T-helper 2 cell treated with Interferon-gamma antibody and Interleukin-4, amounts not matched to agents 5 μg/mL and 100 μg/mL, for 36 hours (primary cell): ENCODE measurements at regions not wholly inside any gene's neighbourhood (a gene's known extent, or its start where the extent isn't known, plus 50 kb on each side); places are given as distances from the start of the nearest gene placed in this dataset.
"Not testable (repeated sequence)": the region's sequence is repeated elsewhere in the genome, so short reads cannot be mapped to it uniquely, and the experiment has no call there.

ENCODE experiments used
- DNase-seq: peaks from one replicate; pipeline ENCODE4 v3.0.0; 2021; ENCODE audit warnings: low spot score
- H3K27ac Mint-ChIP-seq: one replicate; pipeline ENCODE4 v1.8.0; 2021; ENCODE audit warnings: mild to moderate bottlenecking, mixed read lengths
- H3K27me3 Mint-ChIP-seq: one replicate; pipeline ENCODE4 v1.8.0; 2021; ENCODE audit warnings: low read depth, mixed read lengths
- H3K36me3 Mint-ChIP-seq: one replicate; pipeline ENCODE4 v1.8.0; 2021; ENCODE audit warnings: low read depth, mixed read lengths
- H3K4me1 Mint-ChIP-seq: one replicate; pipeline ENCODE4 v1.8.0; 2021; ENCODE audit warnings: low read depth, mixed read lengths
- H3K4me3 Mint-ChIP-seq: one replicate; pipeline ENCODE4 v1.8.0; 2022; ENCODE audit warnings: mild to moderate bottlenecking, moderate library complexity, mixed read lengths
- H3K9me3 Mint-ChIP-seq: one replicate; pipeline ENCODE4 v1.8.0; 2021; ENCODE audit warnings: mixed read lengths

- Mint-ChIP-seq H3K27me3 (no peaks in the 10 kb centered on the region), H3K9me3 (no peaks in the 10 kb centered on the region)
Measured at GRCh38 chr14:105986894-105987284, 460.5 kb downstream of the TMEM121 start.

GRCh38 chr14:105987563-105987962 is 461.2 kb downstream of the TMEM121 start:
- Mint-ChIP-seq H3K9me3 (no peaks in the 10 kb centered on the region), H3K27ac (peak overlapping the region; percentile 67), H3K27me3 (no peaks in the 10 kb centered on the region), H3K4me3 (peak overlapping the region; percentile 35), H3K36me3 (no peaks in the 10 kb centered on the region), H3K4me1 (peaks cover 36% of the 10 kb centered on the region)
- no peak for DNase-seq

More at GRCh38 chr14:105986894-105987284, 460.5 kb downstream of the TMEM121 start:
- H3K4me3 Mint-ChIP-seq, result peak overlapping the region; percentile 47
- H3K4me1 Mint-ChIP-seq, result peaks cover 40% of the 10 kb centered on the region
- DNase-seq, result no peak
- H3K27ac Mint-ChIP-seq, result peak overlapping the region; percentile 79
- no peaks in the 10 kb centered on the region for H3K36me3 Mint-ChIP-seq

GRCh38 chr14:105989566-105990302 is 463.4 kb downstream of the TMEM121 start:
- DNase-seq, result peak; percentile 31
- Mint-ChIP-seq H3K36me3 (no peaks in the 10 kb centered on the region), H3K27ac (peak overlapping the region; percentile 19), H3K4me3 (no peak overlapping the region), H3K27me3 (no peaks in the 10 kb centered on the region), H3K9me3 (no peaks in the 10 kb centered on the region), H3K4me1 (peaks cover 38% of the 10 kb centered on the region)

- peaks cover 42% of the 10 kb centered on the region for H3K4me1 Mint-ChIP-seq
- not testable (repeated sequence) for H3K9me3 Mint-ChIP-seq, DNase-seq, H3K27ac Mint-ChIP-seq, H3K36me3 Mint-ChIP-seq, H3K27me3 Mint-ChIP-seq, H3K4me3 Mint-ChIP-seq
Measured at GRCh38 chr14:105991677-105992076, 465.3 kb downstream of the TMEM121 start.

GRCh38 chr14:105993814-105994213 is 467.4 kb downstream of the TMEM121 start:
- Mint-ChIP-seq H3K27me3 (no peaks in the 10 kb centered on the region), H3K27ac (no peak overlapping the region), H3K4me1 (peaks cover 31% of the 10 kb centered on the region), H3K36me3 (no peaks in the 10 kb centered on the region), H3K4me3 (no peak overlapping the region), H3K9me3 (no peaks in the 10 kb centered on the region)
- DNase-seq, result no peak

- DNase-seq, H3K9me3 Mint-ChIP-seq, H3K27me3 Mint-ChIP-seq, H3K4me3 Mint-ChIP-seq, H3K36me3 Mint-ChIP-seq, H3K27ac Mint-ChIP-seq: not testable (repeated sequence)
- peaks cover 26% of the 10 kb centered on the region for H3K4me1 Mint-ChIP-seq
Measured at GRCh38 chr14:105995011-105995710, 468.8 kb downstream of the TMEM121 start.

GRCh38 chr14:105998597-105998996 is 472.2 kb downstream of the TMEM121 start:
- H3K9me3 Mint-ChIP-seq, DNase-seq, H3K27me3 Mint-ChIP-seq, H3K36me3 Mint-ChIP-seq: not testable (repeated sequence)
- peaks cover 33% of the 10 kb centered on the region for H3K4me1 Mint-ChIP-seq
- peak overlapping the region; percentile 76 for H3K27ac Mint-ChIP-seq
- peak overlapping the region; percentile 33 for H3K4me3 Mint-ChIP-seq

GRCh38 chr14:105999361-106000028 is 473.1 kb downstream of the TMEM121 start:
- no peaks in the 10 kb centered on the region for H3K36me3 Mint-ChIP-seq
- peak overlapping the region; percentile 47 for H3K27ac Mint-ChIP-seq
- H3K9me3 Mint-ChIP-seq, result no peaks in the 10 kb centered on the region
- H3K27me3 Mint-ChIP-seq, result no peaks in the 10 kb centered on the region
- DNase-seq, result peak; percentile 86
- peaks cover 33% of the 10 kb centered on the region for H3K4me1 Mint-ChIP-seq
- no peak overlapping the region for H3K4me3 Mint-ChIP-seq

- peak; percentile 52 for DNase-seq
- H3K4me1 Mint-ChIP-seq, result peaks cover 34% of the 10 kb centered on the region
- not testable (repeated sequence) for H3K36me3 Mint-ChIP-seq, H3K27ac Mint-ChIP-seq, H3K4me3 Mint-ChIP-seq, H3K27me3 Mint-ChIP-seq, H3K9me3 Mint-ChIP-seq
Measured at GRCh38 chr14:106000029-106000511, 473.7 kb downstream of the TMEM121 start.

- not testable (repeated sequence) for H3K9me3 Mint-ChIP-seq, H3K36me3 Mint-ChIP-seq, H3K4me3 Mint-ChIP-seq, DNase-seq, H3K27me3 Mint-ChIP-seq
- Mint-ChIP-seq H3K27ac (peak overlapping the region; percentile 31), H3K4me1 (peaks cover 41% of the 10 kb centered on the region)
Measured at GRCh38 chr14:106001277-106001676, 474.9 kb downstream of the TMEM121 start.

GRCh38 chr14:106003351-106003750 is 477.0 kb downstream of the TMEM121 start:
- Mint-ChIP-seq H3K4me3 (no peak overlapping the region), H3K9me3 (no peaks in the 10 kb centered on the region), H3K36me3 (no peaks in the 10 kb centered on the region), H3K4me1 (peaks cover 39% of the 10 kb centered on the region), H3K27me3 (no peaks in the 10 kb centered on the region), H3K27ac (no peak overlapping the region)
- DNase-seq, result no peak

- H3K9me3 Mint-ChIP-seq, H3K36me3 Mint-ChIP-seq, H3K27me3 Mint-ChIP-seq: not testable (repeated sequence)
- Mint-ChIP-seq H3K4me1 (peaks cover 31% of the 10 kb centered on the region), H3K27ac (peak overlapping the region; percentile 94), H3K4me3 (peak overlapping the region; percentile 78)
- DNase-seq, result peak; percentile 72
Measured at GRCh38 chr14:106004937-106005795, 478.8 kb downstream of the TMEM121 start.

- H3K36me3 Mint-ChIP-seq, H3K27me3 Mint-ChIP-seq, H3K9me3 Mint-ChIP-seq: not testable (repeated sequence)
- H3K27ac Mint-ChIP-seq, result peak overlapping the region; percentile 73
- peak overlapping the region; percentile 70 for H3K4me3 Mint-ChIP-seq
- DNase-seq, result peak; percentile 56
- peaks cover 31% of the 10 kb centered on the region for H3K4me1 Mint-ChIP-seq
Measured at GRCh38 chr14:106006043-106006442, 479.7 kb downstream of the TMEM121 start.
